ENCODE measurements at regions not wholly inside any gene's neighbourhood (a gene's known extent, or its start where the extent isn't known, plus 50 kb on each side); places are given as distances from the start of the nearest gene placed in this dataset.

GRCh38 chr13:99749271-99750019, 222.1 kb downstream of the ZIC5 start:
- ChIA-PET POLR2A (no interaction called here), CTCF (no interaction called here)
- no peaks in the 10 kb centered on the region for H3K9me3 ChIP-seq
- no peaks in the 10 kb centered on the region for H3K27me3 ChIP-seq (replicated peaks; ENCODE audit: control insufficient read depth, insufficient read depth, low read length)
- no peak overlapping the region for H3K4me3 ChIP-seq (ENCODE audit: low read depth, low read length)
- DNase-seq = no peak
- H3K36me3 ChIP-seq (ENCODE audit: control insufficient read depth, insufficient read depth, low read length) = no peaks in the 10 kb centered on the region
- intact Hi-C loops (cut with micrococcal nuclease; ENCODE audit: unreplicated experiment) = no loop called here
- TF ChIP-seq CTCF (IDR thresholded peaks at IDR 0.05; ENCODE audit: insufficient read depth in 1 of 2, low read depth in 1 of 2, low read length in 1 of 2, severe bottlenecking in 1 of 2, unreplicated experiment in 1 of 2) = no peak
- no peaks in the 10 kb centered on the region for H3K9me3 Mint-ChIP-seq (ENCODE audit: unreplicated experiment)
- no peak overlapping the region for H3K27ac Mint-ChIP-seq (ENCODE audit: unreplicated experiment)
- peaks cover 4% of the 10 kb centered on the region for H3K36me3 Mint-ChIP-seq (ENCODE audit: insufficient read depth, unreplicated experiment)
- H3K27me3 Mint-ChIP-seq (ENCODE audit: insufficient read depth, unreplicated experiment) = peaks cover 6% of the 10 kb centered on the region
- no TSS peak for BruUV-seq (replicated peaks)
- H3K4me1 ChIP-seq = no peaks in the 10 kb centered on the region
- H3K4me3 Mint-ChIP-seq (ENCODE audit: unreplicated experiment) = no peak overlapping the region
- H3K4me1 Mint-ChIP-seq (ENCODE audit: low read depth, unreplicated experiment) = no peaks in the 10 kb centered on the region

GRCh38 chr13:99747403-99747710, 224.2 kb downstream of the ZIC5 start:
- H3K36me3 Mint-ChIP-seq (ENCODE audit: insufficient read depth, unreplicated experiment) = no peaks in the 10 kb centered on the region
- H3K27ac Mint-ChIP-seq (ENCODE audit: unreplicated experiment) = no peak overlapping the region

DNA sequence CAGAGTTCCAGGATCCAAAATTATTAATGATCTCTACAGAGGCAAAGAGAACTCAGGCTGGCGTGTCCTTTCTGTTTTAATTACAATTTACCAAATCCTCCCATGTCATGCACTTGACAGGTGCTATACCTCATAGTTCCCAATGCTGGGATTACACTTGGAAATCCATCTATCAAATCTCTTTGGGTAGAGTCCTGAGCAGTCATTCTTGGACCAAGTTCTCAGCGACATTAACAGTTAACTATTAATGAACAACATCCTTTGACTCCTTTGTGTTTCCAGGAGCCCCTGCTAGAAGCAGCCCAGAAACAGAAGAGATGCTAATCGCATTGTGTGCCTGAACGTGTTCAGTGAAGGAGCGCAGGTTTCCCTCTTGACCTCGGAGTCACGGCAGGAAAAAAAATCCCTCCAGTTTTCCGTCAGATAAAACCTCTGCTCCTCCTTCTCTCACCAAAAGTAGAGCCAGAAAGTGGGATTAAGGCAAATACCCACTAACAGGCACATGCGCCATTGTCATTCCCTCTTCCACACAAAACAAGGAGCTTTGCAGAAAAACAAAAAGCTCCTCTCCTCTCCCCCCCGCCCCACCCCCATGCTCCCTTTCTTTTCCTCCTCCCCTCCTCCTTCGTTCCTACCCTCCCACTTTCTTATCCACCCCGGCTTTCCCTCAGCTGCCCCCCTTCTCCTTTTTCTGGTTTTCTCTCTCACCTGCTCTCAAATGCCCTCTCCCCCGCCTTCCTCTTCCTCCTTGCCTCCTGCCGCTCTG, 224.7 kb downstream of the ZIC5 start:
- Mint-ChIP-seq H3K4me3 (ENCODE audit: unreplicated experiment) (no peak overlapping the region), H3K27me3 (ENCODE audit: insufficient read depth, unreplicated experiment) (peaks cover 13% of the 10 kb centered on the region), H3K4me1 (ENCODE audit: low read depth, unreplicated experiment) (no peaks in the 10 kb centered on the region), H3K27ac (ENCODE audit: unreplicated experiment) (no peak overlapping the region), H3K36me3 (ENCODE audit: insufficient read depth, unreplicated experiment) (no peaks in the 10 kb centered on the region), H3K9me3 (ENCODE audit: unreplicated experiment) (no peaks in the 10 kb centered on the region)
- H3K9me3 ChIP-seq = no peaks in the 10 kb centered on the region
- H3K4me1 ChIP-seq = no peaks in the 10 kb centered on the region
- H3K4me3 ChIP-seq (ENCODE audit: low read depth, low read length) = no peak overlapping the region
- no peaks in the 10 kb centered on the region for H3K36me3 ChIP-seq (ENCODE audit: control insufficient read depth, insufficient read depth, low read length)
- no peak for TF ChIP-seq CTCF (IDR thresholded peaks at IDR 0.05; ENCODE audit: insufficient read depth in 1 of 2, low read depth in 1 of 2, low read length in 1 of 2, severe bottlenecking in 1 of 2, unreplicated experiment in 1 of 2)
- intact Hi-C loops (cut with micrococcal nuclease; ENCODE audit: unreplicated experiment) = no loop called here
- ChIA-PET CTCF (no interaction called here), POLR2A (no interaction called here)
- BruUV-seq (replicated peaks) = no TSS peak
- no peak for DNase-seq
- no peaks in the 10 kb centered on the region for H3K27me3 ChIP-seq (replicated peaks; ENCODE audit: control insufficient read depth, insufficient read depth, low read length)

More at GRCh38 chr13:99747403-99747710, 224.2 kb downstream of the ZIC5 start:
- H3K9me3 ChIP-seq = no peaks in the 10 kb centered on the region
- no peaks in the 10 kb centered on the region for H3K9me3 Mint-ChIP-seq (ENCODE audit: unreplicated experiment)
- BruUV-seq (replicated peaks) = no TSS peak
- no peak for DNase-seq
- no peaks in the 10 kb centered on the region for H3K27me3 ChIP-seq (replicated peaks; ENCODE audit: control insufficient read depth, insufficient read depth, low read length)
- no peak for TF ChIP-seq CTCF (IDR thresholded peaks at IDR 0.05; ENCODE audit: insufficient read depth in 1 of 2, low read depth in 1 of 2, low read length in 1 of 2, severe bottlenecking in 1 of 2, unreplicated experiment in 1 of 2)
- intact Hi-C loops (cut with micrococcal nuclease; ENCODE audit: unreplicated experiment) = no loop called here
- CTCF ChIA-PET = no interaction called here
- POLR2A ChIA-PET = no interaction called here
- no peaks in the 10 kb centered on the region for H3K4me1 Mint-ChIP-seq (ENCODE audit: low read depth, unreplicated experiment)
- H3K4me1 ChIP-seq = no peaks in the 10 kb centered on the region
- H3K4me3 ChIP-seq (ENCODE audit: low read depth, low read length) = no peak overlapping the region
- no peaks in the 10 kb centered on the region for H3K36me3 ChIP-seq (ENCODE audit: control insufficient read depth, insufficient read depth, low read length)
- no peak overlapping the region for H3K4me3 Mint-ChIP-seq (ENCODE audit: unreplicated experiment)
- H3K27me3 Mint-ChIP-seq (ENCODE audit: insufficient read depth, unreplicated experiment) = peaks cover 13% of the 10 kb centered on the region
